ENCODE measurements at regions not wholly inside any gene's neighbourhood (a gene's known extent, or its start where the extent isn't known, plus 50 kb on each side); places are given as distances from the start of the nearest gene placed in this dataset.

DNA sequence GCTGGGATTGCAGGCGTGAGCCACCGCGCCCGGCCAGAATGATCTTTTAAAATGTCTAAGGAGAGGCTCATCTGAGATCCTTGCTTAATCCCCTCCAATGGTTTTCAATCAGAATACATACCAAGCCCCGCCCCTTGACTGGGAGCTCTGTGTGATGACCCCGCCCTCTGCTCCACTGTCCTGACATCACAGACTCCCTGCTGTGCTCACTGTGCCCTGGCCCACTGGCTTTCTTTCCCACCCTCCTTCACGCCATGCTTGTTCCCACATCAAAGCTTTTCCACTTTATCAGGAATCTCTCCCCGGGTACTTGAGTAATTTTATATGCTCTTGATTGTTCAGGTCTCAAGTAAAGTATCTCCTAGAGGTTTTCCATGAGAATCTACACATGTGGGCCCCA lies 762.3 kb upstream of the ID2 start:
- Mint-ChIP-seq H3K27me3 (ENCODE audit: insufficient read depth) (no peaks in the 10 kb centered on the region), H3K4me1 (ENCODE audit: low read depth) (no peaks in the 10 kb centered on the region), H3K36me3 (ENCODE audit: low read depth) (peaks cover 5% of the 10 kb centered on the region), H3K27ac (no peak overlapping the region), H3K4me3 (no peak overlapping the region), H3K9me3 (peaks cover 15% of the 10 kb centered on the region)
- intact Hi-C loops (cut with micrococcal nuclease) = no loop called here
- DNase-seq (ENCODE audit: low spot score) = no peak

DNA sequence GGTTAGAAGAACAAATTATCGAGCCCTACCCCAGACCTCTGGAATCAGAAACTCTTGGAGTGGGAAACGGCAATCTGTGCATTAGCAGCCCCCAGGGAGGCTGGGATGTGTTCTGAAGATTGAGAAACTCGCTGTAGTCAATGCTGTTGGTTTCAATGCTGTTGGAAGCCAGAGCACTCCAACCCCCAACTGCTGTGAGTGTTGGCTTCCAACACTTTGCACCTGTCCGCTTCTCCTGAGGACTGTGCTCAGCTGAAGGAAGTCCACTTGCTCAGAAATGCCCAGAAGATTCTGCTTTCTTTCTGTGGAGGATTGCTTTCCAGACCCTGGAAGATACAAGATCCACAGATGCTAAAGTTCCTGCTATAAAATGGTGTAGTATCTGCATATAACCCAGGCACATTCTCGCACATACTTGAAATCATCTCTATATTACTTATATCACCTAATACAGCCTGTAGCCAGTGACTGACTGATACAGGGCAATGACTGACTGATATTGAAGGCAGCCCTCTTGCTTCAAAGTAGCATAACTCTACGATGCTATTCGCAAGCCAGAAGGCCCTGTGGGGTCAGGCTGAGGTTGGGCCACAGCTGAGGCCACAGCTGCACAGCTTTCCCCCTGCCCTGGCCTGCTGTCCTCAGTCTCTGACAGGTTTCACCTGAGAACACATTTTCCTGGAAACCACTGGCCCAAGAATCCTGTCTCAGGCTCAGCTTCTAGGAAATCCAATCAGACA lies 757.7 kb upstream of the ID2 start:
- H3K27ac Mint-ChIP-seq = no peak overlapping the region
- H3K4me3 Mint-ChIP-seq = no peak overlapping the region
- peaks cover 10% of the 10 kb centered on the region for H3K9me3 Mint-ChIP-seq
- DNase-seq (ENCODE audit: low spot score) = no peak
- no peaks in the 10 kb centered on the region for H3K27me3 Mint-ChIP-seq (ENCODE audit: insufficient read depth)
- peaks cover 6% of the 10 kb centered on the region for H3K36me3 Mint-ChIP-seq (ENCODE audit: low read depth)
- H3K4me1 Mint-ChIP-seq (ENCODE audit: low read depth) = no peaks in the 10 kb centered on the region
- intact Hi-C loops (cut with micrococcal nuclease) = loop anchor here (5.0 kb wide), 1 partner anchor 108 kb away; no protein-coding TSS in a partner anchor

DNA sequence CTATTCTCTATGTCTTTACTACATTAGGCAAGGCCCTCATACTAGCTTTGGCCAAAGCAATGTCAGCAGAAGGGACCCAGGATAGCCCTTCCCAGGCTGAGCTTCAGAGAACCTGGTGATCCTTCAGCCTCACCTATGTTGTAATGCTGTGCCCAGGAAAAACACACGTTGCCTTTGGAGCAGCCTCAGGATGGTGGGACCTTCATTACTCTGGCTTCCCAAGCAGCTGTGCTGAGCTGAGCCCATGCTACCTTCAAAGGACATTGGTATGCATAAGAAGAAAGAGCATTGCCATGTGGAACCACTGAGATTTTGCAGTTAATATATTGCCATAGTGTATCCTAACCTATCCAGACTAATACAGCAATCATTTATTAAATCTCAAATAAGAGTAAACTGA lies 756.4 kb upstream of the ID2 start:
- H3K4me1 Mint-ChIP-seq (ENCODE audit: low read depth) = peaks cover 2% of the 10 kb centered on the region
- no peaks in the 10 kb centered on the region for H3K27me3 Mint-ChIP-seq (ENCODE audit: insufficient read depth)
- H3K4me3 Mint-ChIP-seq = no peak overlapping the region

DNA sequence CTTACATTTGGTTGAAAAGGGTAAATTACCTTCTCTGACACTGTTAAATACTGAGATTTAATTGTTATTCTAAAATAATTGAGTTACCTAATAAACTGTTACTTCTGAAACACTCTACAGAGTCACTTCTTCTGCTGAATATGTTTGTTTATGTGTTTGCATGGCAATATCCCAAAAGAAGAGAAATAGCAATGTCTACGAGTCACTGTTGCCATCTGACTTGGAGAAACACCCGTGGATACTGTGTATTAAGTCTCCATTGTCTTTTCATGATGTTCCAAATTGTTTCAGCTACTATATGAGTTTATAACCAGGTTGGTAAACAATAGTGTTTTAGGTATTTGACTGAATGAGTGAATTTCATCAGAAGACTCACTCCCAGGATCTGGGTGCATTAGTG lies 754.2 kb upstream of the ID2 start:
- Mint-ChIP-seq H3K27ac (no peak overlapping the region), H3K4me3 (no peak overlapping the region), H3K4me1 (ENCODE audit: low read depth) (peaks cover 11% of the 10 kb centered on the region), H3K9me3 (peaks cover 20% of the 10 kb centered on the region), H3K36me3 (ENCODE audit: low read depth) (peaks cover 13% of the 10 kb centered on the region), H3K27me3 (ENCODE audit: insufficient read depth) (no peaks in the 10 kb centered on the region)
- DNase-seq (ENCODE audit: low spot score) = no peak
- intact Hi-C loops (cut with micrococcal nuclease) = no loop called here

More for the DNA sequence above, 756.4 kb upstream of the ID2 start:
- no peak for DNase-seq (ENCODE audit: low spot score)
- H3K9me3 Mint-ChIP-seq = peaks cover 13% of the 10 kb centered on the region
- no peak overlapping the region for H3K27ac Mint-ChIP-seq
- H3K36me3 Mint-ChIP-seq (ENCODE audit: low read depth) = peaks cover 8% of the 10 kb centered on the region
- intact Hi-C loops (cut with micrococcal nuclease) = no loop called here

GRCh38 chr2:7929281-7929680 lies 752.6 kb upstream of the ID2 start:
- no peaks in the 10 kb centered on the region for H3K27me3 Mint-ChIP-seq (ENCODE audit: insufficient read depth)
- no peak overlapping the region for H3K4me3 Mint-ChIP-seq
- H3K27ac Mint-ChIP-seq = no peak overlapping the region
- H3K36me3 Mint-ChIP-seq (ENCODE audit: low read depth) = peaks cover 10% of the 10 kb centered on the region
- intact Hi-C loops (cut with micrococcal nuclease) = no loop called here
- peaks cover 11% of the 10 kb centered on the region for H3K4me1 Mint-ChIP-seq (ENCODE audit: low read depth)
- DNase-seq (ENCODE audit: low spot score) = no peak
- peaks cover 20% of the 10 kb centered on the region for H3K9me3 Mint-ChIP-seq

GRCh38 chr2:7930800-7931635 lies 750.8 kb upstream of the ID2 start:
- DNase-seq (ENCODE audit: low spot score) = no peak
- intact Hi-C loops (cut with micrococcal nuclease) = loop anchor here (1.0 to 10.0 kb wide), 12 partner anchors 54 to 754 kb away; no protein-coding TSS in a partner anchor

DNA sequence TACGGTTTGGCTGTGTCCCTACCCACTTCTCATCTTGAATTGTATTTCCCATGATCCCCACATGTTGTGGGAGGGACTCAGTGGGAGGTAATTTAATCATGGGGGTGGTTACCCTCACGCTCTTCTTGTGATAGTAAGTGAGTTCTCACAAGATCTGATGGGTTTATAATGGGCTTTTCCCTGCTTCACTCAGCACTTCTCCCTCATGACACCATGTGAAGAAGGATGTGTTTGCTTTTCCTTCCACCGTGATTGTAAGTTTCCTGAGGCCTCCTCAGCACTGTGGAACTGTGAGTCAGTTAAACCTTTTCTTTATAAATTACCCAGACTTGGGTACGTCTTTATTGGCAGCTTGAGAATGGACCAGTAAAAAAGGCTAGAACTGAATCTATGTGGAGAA lies 750.0 kb upstream of the ID2 start:
- intact Hi-C loops (cut with micrococcal nuclease) = loop anchor here (1.0 to 10.0 kb wide), 11 partner anchors 53 to 753 kb away; no protein-coding TSS in a partner anchor
- peak overlapping the region; percentile 36 for H3K27ac Mint-ChIP-seq
- no peaks in the 10 kb centered on the region for H3K27me3 Mint-ChIP-seq (ENCODE audit: insufficient read depth)
- peaks cover 20% of the 10 kb centered on the region for H3K9me3 Mint-ChIP-seq
- H3K4me1 Mint-ChIP-seq (ENCODE audit: low read depth) = peaks cover 11% of the 10 kb centered on the region
- H3K36me3 Mint-ChIP-seq (ENCODE audit: low read depth) = peaks cover 10% of the 10 kb centered on the region
- no peak overlapping the region for H3K4me3 Mint-ChIP-seq
- DNase-seq (ENCODE audit: low spot score) = no peak

More at GRCh38 chr2:7930800-7931635, 750.8 kb upstream of the ID2 start:
- no peaks in the 10 kb centered on the region for H3K27me3 Mint-ChIP-seq (ENCODE audit: insufficient read depth)
- peaks cover 11% of the 10 kb centered on the region for H3K4me1 Mint-ChIP-seq (ENCODE audit: low read depth)
- no peak overlapping the region for H3K4me3 Mint-ChIP-seq
- peaks cover 20% of the 10 kb centered on the region for H3K9me3 Mint-ChIP-seq
- peaks cover 10% of the 10 kb centered on the region for H3K36me3 Mint-ChIP-seq (ENCODE audit: low read depth)
- peak overlapping the region; percentile 81 for H3K27ac Mint-ChIP-seq

GRCh38 chr2:7933672-7934071 lies 748.2 kb upstream of the ID2 start:
- DNase-seq (ENCODE audit: low spot score) = no peak
- Mint-ChIP-seq H3K9me3 (peaks cover 20% of the 10 kb centered on the region), H3K27me3 (ENCODE audit: insufficient read depth) (no peaks in the 10 kb centered on the region), H3K4me3 (no peak overlapping the region), H3K27ac (no peak overlapping the region), H3K36me3 (ENCODE audit: low read depth) (peaks cover 10% of the 10 kb centered on the region), H3K4me1 (ENCODE audit: low read depth) (peaks cover 11% of the 10 kb centered on the region)
- intact Hi-C loops (cut with micrococcal nuclease) = loop anchor here (5.0 to 10.0 kb wide), 3 partner anchors 161 to 474 kb away; no protein-coding TSS in a partner anchor

- H3K36me3 Mint-ChIP-seq (ENCODE audit: low read depth) = peaks cover 6% of the 10 kb centered on the region
Observed at GRCh38 chr2:7934476-7934875, 747.4 kb upstream of the ID2 start.

GRCh38 chr2:7937082-7937481 lies 744.8 kb upstream of the ID2 start:
- intact Hi-C loops (cut with micrococcal nuclease) = loop anchor here (10.0 kb wide), 1 partner anchor 218 kb away; no protein-coding TSS in a partner anchor
- H3K36me3 Mint-ChIP-seq (ENCODE audit: low read depth) = peaks cover 2% of the 10 kb centered on the region

More at GRCh38 chr2:7934476-7934875, 747.4 kb upstream of the ID2 start:
- no peak overlapping the region for H3K4me3 Mint-ChIP-seq
- DNase-seq (ENCODE audit: low spot score) = no peak
- H3K27me3 Mint-ChIP-seq (ENCODE audit: insufficient read depth) = no peaks in the 10 kb centered on the region
- intact Hi-C loops (cut with micrococcal nuclease) = loop anchor here (5.0 to 10.0 kb wide), 3 partner anchors 162 to 473 kb away; no protein-coding TSS in a partner anchor
- H3K9me3 Mint-ChIP-seq = peaks cover 17% of the 10 kb centered on the region
- H3K4me1 Mint-ChIP-seq (ENCODE audit: low read depth) = peaks cover 11% of the 10 kb centered on the region
- H3K27ac Mint-ChIP-seq = no peak overlapping the region

DNA sequence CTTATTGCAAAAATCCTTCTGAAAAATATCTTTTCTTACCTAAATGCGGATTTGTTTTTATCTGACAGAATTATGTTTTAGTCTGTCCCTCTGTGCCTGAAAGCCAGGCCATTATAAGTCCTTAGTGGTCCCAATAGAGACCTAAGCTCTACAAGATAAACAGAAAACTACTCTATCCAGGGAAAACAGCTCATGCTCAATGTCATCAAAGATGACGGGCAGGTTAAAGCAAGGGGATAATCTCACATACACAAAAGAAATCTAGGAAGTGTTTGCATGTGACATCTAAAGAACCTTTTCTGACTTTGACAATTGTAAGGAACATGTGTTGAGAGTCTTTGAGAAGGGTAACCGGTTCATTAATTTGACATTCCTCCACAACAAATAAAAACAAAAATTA lies 741.1 kb upstream of the ID2 start:
- Mint-ChIP-seq H3K9me3 (no peaks in the 10 kb centered on the region), H3K27ac (no peak overlapping the region), H3K27me3 (ENCODE audit: insufficient read depth) (peaks cover 2% of the 10 kb centered on the region), H3K4me1 (ENCODE audit: low read depth) (peaks cover 6% of the 10 kb centered on the region), H3K4me3 (no peak overlapping the region), H3K36me3 (ENCODE audit: low read depth) (no peaks in the 10 kb centered on the region)
- no peak for DNase-seq (ENCODE audit: low spot score)
- intact Hi-C loops (cut with micrococcal nuclease) = no loop called here

More at GRCh38 chr2:7937082-7937481, 744.8 kb upstream of the ID2 start:
- no peak for DNase-seq (ENCODE audit: low spot score)
- H3K4me1 Mint-ChIP-seq (ENCODE audit: low read depth) = peaks cover 6% of the 10 kb centered on the region
- no peak overlapping the region for H3K4me3 Mint-ChIP-seq
- H3K9me3 Mint-ChIP-seq = peaks cover 6% of the 10 kb centered on the region
- H3K27ac Mint-ChIP-seq = no peak overlapping the region
- no peaks in the 10 kb centered on the region for H3K27me3 Mint-ChIP-seq (ENCODE audit: insufficient read depth)

- H3K9me3 Mint-ChIP-seq = no peaks in the 10 kb centered on the region
- DNase-seq (ENCODE audit: low spot score) = no peak
- peaks cover 2% of the 10 kb centered on the region for H3K27me3 Mint-ChIP-seq (ENCODE audit: insufficient read depth)
- no peak overlapping the region for H3K27ac Mint-ChIP-seq
- intact Hi-C loops (cut with micrococcal nuclease) = no loop called here
- H3K36me3 Mint-ChIP-seq (ENCODE audit: low read depth) = no peaks in the 10 kb centered on the region
- H3K4me1 Mint-ChIP-seq (ENCODE audit: low read depth) = peaks cover 6% of the 10 kb centered on the region
- H3K4me3 Mint-ChIP-seq = no peak overlapping the region
Observed at GRCh38 chr2:7943446-7943845, 738.4 kb upstream of the ID2 start.

DNA sequence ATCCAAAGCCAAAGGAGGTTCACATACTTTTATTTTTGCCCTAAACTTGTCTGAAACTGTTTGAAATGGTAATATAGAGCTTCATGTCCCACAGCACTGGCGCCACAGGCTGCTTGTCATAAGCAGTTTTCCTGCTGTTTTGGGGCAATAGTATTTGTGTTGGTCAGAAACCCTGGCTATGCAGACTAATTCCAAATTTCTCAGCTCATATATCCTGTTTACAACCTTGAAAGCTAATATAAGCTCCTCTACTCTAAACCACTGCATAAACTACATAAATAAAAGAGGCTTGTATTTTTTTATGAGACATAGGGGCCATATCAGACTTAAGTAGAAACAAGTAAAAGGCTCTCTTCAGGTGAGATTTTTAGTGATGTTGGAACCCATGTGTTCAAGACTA lies 736.8 kb upstream of the ID2 start:
- DNase-seq (ENCODE audit: low spot score) = no peak
- no peak overlapping the region for H3K27ac Mint-ChIP-seq
- peaks cover under 1% of the 10 kb centered on the region for H3K4me1 Mint-ChIP-seq (ENCODE audit: low read depth)
- peaks cover 8% of the 10 kb centered on the region for H3K27me3 Mint-ChIP-seq (ENCODE audit: insufficient read depth)
- H3K9me3 Mint-ChIP-seq = no peaks in the 10 kb centered on the region
- intact Hi-C loops (cut with micrococcal nuclease) = no loop called here
- H3K36me3 Mint-ChIP-seq (ENCODE audit: low read depth) = no peaks in the 10 kb centered on the region
- no peak overlapping the region for H3K4me3 Mint-ChIP-seq

All from activated T-helper 1 cell treated with anti-CD3 and anti-CD28 coated beads, Interleukin-12 subunit alpha, Interleukin-12 subunit beta, Interleukin-2, Interleukin-4 antibody, amounts not matched to agents 30 ng/mL and 10 ng/mL and 1 ng/mL, durations not matched to agents 14 hours and 24 hours and 36 hours (primary cell).